SK-N-SH (cell line): ENCODE measurements at regions not wholly inside any gene's neighbourhood (a gene's known extent, or its start where the extent isn't known, plus 50 kb on each side); places are given as distances from the start of the nearest gene placed in this dataset.

Experiments used
- CTCF ChIP-seq: fragments of 200-600 bp; sonication (generic); IDR thresholded peaks from 2 replicates; pipeline ENCODE4 v1.6.1; 2017; ENCODE audit warnings: antibody characterized with exemption, mild to moderate bottlenecking, moderate library complexity
- EP300 ChIP-seq, 2 experiments: IDR thresholded peaks; 2 replicates each; pipeline versions ENCODE4 v1.4.0 to v1.6.1; 2012; ENCODE audit warnings: borderline replicate concordance in 1 of 2, low read depth in 1 of 2, low read length in 1 of 2
- EZH2phosphoT487 ChIP-seq: fragments of 200-600 bp; sonication (generic); IDR thresholded peaks from 2 replicates; pipeline ENCODE4 v1.6.1; 2017; ENCODE audit warnings: low read depth, mixed run types, mild to moderate bottlenecking, antibody characterized with exemption, moderate library complexity, borderline replicate concordance
- FOXJ3 ChIP-seq: sonication (generic); formaldehyde crosslinking; IDR thresholded peaks from 2 replicates; pipeline ENCODE4 v1.5.1; 2020; ENCODE audit warnings: mild to moderate bottlenecking, missing genetic modification reagents
- GABPA ChIP-seq: IDR thresholded peaks from 2 replicates; pipeline ENCODE4 v1.4.0; 2012; ENCODE audit warnings: low read depth, mild to moderate bottlenecking
- NFIC ChIP-seq: IDR thresholded peaks from 2 replicates; pipeline ENCODE4 v1.4.0; 2012; ENCODE audit warnings: borderline replicate concordance
- NRF1 ChIP-seq: IDR thresholded peaks from 2 replicates; pipeline ENCODE4 v1.6.1; 2012; ENCODE audit warnings: low read depth, mild to moderate bottlenecking, low read length
- POLR2AphosphoS5 ChIP-seq: IDR thresholded peaks from 2 replicates; pipeline ENCODE4 v1.6.1; 2012; ENCODE audit warnings: low read depth, low read length
- RAD21 ChIP-seq: IDR thresholded peaks from 2 replicates; pipeline ENCODE4 v1.6.1; 2012; ENCODE audit warnings: mild to moderate bottlenecking, low read length
- RCOR1 ChIP-seq: fragments of 150-350 bp; IDR thresholded peaks from 2 replicates; pipeline ENCODE4 v1.6.1; 2017; ENCODE audit warnings: antibody characterized with exemption, low read length
- REST ChIP-seq: IDR thresholded peaks from 2 replicates; pipeline ENCODE4 v1.6.1; 2012; ENCODE audit warnings: mild to moderate bottlenecking, low read depth, low read length, moderate library complexity
- TAF1 ChIP-seq: IDR thresholded peaks from 2 replicates; pipeline ENCODE4 v1.6.1; 2012; ENCODE audit warnings: low read depth, mild to moderate bottlenecking, low read length, moderate library complexity, borderline replicate concordance
- USF1 ChIP-seq: IDR thresholded peaks from 2 replicates; pipeline ENCODE4 v1.4.0; 2012; ENCODE audit warnings: low read depth, borderline replicate concordance
- USF2 ChIP-seq: fragments of 150-350 bp; IDR thresholded peaks from 2 replicates; pipeline ENCODE4 v1.6.1; 2017; ENCODE audit warnings: antibody characterized with exemption, low read length, low read depth, borderline replicate concordance

GRCh38 chr6:164502833-164503232 is 806.6 kb downstream of the C6orf118 start:
- TF ChIP-seq EZH2phosphoT487 (no peak), RAD21 (no peak), GABPA (no peak), NFIC (no peak), FOXJ3 (CRISPR knock-in tag) (no peak), USF1 (no peak), RCOR1 (no peak), CTCF (no peak), POLR2AphosphoS5 (no peak), USF2 (no peak), EP300 (IDR thresholded peaks at IDR 0.05; ENCODE audit: borderline replicate concordance in 1 of 2, low read depth in 1 of 2, low read length in 1 of 2) (no peak), NRF1 (no peak), TAF1 (no peak), REST (no peak)
